Neural cell (in vitro differentiated cells): ENCODE measurements at regions not wholly inside any gene's neighbourhood (a gene's known extent, or its start where the extent isn't known, plus 50 kb on each side); places are given as distances from the start of the nearest gene placed in this dataset.

ENCODE experiments used
- EZH2 ChIP-seq: fragments of 200-600, 300-800 bp; shearing (Covaris generic), sonication (generic); IDR thresholded peaks from 2 replicates; pipeline ENCODE4 v1.6.1; 2014; ENCODE audit warnings: antibody characterized with exemption, low read length, borderline replicate concordance, mild to moderate bottlenecking; ENCODE audit not compliant: insufficient read depth, poor library complexity, severe bottlenecking
- POLR2AphosphoS5 ChIP-seq: IDR thresholded peaks from 2 replicates; pipeline ENCODE4 v1.6.1; 2012
- SMC3 ChIP-seq: fragments of 450-650 bp; conservative IDR thresholded peaks from 2 replicates; pipeline ENCODE4 v1.6.1; 2014; ENCODE audit warnings: antibody characterized with exemption, mild to moderate bottlenecking, moderate library complexity; ENCODE audit not compliant: poor library complexity
- TF ChIP-seq, protein P1 (sequence below): IDR thresholded peaks from 2 replicates; pipeline ENCODE4 v1.6.1; 2012; ENCODE audit warnings: borderline replicate concordance
- TF ChIP-seq, protein P2 (sequence below): fragments of 450-650 bp; IDR thresholded peaks from 2 replicates; pipeline ENCODE4 v1.5.1; 2014; ENCODE audit warnings: antibody characterized with exemption, mild to moderate bottlenecking, moderate library complexity; ENCODE audit not compliant: poor library complexity, severe bottlenecking

GRCh38 chr4:29390921-29391320 is 1329.2 kb upstream of the PCDH7 start:
- TF ChIP-seq, protein P1, sequence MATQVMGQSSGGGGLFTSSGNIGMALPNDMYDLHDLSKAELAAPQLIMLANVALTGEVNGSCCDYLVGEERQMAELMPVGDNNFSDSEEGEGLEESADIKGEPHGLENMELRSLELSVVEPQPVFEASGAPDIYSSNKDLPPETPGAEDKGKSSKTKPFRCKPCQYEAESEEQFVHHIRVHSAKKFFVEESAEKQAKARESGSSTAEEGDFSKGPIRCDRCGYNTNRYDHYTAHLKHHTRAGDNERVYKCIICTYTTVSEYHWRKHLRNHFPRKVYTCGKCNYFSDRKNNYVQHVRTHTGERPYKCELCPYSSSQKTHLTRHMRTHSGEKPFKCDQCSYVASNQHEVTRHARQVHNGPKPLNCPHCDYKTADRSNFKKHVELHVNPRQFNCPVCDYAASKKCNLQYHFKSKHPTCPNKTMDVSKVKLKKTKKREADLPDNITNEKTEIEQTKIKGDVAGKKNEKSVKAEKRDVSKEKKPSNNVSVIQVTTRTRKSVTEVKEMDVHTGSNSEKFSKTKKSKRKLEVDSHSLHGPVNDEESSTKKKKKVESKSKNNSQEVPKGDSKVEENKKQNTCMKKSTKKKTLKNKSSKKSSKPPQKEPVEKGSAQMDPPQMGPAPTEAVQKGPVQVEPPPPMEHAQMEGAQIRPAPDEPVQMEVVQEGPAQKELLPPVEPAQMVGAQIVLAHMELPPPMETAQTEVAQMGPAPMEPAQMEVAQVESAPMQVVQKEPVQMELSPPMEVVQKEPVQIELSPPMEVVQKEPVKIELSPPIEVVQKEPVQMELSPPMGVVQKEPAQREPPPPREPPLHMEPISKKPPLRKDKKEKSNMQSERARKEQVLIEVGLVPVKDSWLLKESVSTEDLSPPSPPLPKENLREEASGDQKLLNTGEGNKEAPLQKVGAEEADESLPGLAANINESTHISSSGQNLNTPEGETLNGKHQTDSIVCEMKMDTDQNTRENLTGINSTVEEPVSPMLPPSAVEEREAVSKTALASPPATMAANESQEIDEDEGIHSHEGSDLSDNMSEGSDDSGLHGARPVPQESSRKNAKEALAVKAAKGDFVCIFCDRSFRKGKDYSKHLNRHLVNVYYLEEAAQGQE = no peak
- TF ChIP-seq SMC3 = no peak
- TF ChIP-seq, protein P2, sequence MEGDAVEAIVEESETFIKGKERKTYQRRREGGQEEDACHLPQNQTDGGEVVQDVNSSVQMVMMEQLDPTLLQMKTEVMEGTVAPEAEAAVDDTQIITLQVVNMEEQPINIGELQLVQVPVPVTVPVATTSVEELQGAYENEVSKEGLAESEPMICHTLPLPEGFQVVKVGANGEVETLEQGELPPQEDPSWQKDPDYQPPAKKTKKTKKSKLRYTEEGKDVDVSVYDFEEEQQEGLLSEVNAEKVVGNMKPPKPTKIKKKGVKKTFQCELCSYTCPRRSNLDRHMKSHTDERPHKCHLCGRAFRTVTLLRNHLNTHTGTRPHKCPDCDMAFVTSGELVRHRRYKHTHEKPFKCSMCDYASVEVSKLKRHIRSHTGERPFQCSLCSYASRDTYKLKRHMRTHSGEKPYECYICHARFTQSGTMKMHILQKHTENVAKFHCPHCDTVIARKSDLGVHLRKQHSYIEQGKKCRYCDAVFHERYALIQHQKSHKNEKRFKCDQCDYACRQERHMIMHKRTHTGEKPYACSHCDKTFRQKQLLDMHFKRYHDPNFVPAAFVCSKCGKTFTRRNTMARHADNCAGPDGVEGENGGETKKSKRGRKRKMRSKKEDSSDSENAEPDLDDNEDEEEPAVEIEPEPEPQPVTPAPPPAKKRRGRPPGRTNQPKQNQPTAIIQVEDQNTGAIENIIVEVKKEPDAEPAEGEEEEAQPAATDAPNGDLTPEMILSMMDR = no peak
- TF ChIP-seq POLR2AphosphoS5 = no peak
- no peak for TF ChIP-seq EZH2
